K562 (cell line): ENCODE measurements at regions not wholly inside any gene's neighbourhood (a gene's known extent, or its start where the extent isn't known, plus 50 kb on each side); places are given as distances from the start of the nearest gene placed in this dataset.

ENCODE experiments used
- ATAC-seq: fragments of 200-7000 bp; cut with Tn5 transposase; 3 replicates; pipeline ENCODE4 v1.9.1; 2020; ENCODE audit warnings: moderate library complexity
- BruUV-seq: library from RNA; stranded (reverse); fragments of 400-500 nt; replicated peaks from 2 replicates; lab custom pipeline; 2021; lab: Mats Ljungman, UMichigan
- CTCF ChIA-PET: fragments of 300-600 bp; formaldehyde crosslinking; extraction: SDS; loops from one replicate; lab custom pipeline; 2021; ENCODE audit warnings: low intra/inter-chr PET ratio; lab: Yijun Ruan, JAX
- POLR2A ChIA-PET: fragments of 300-600, 350-650 bp; sonication (Branson Sonifier 250); formaldehyde crosslinking; extraction: SDS; loops from one replicate; lab custom pipeline; 2021; ENCODE audit warnings: antibody characterized with exemption, inconsistent platforms; lab: Yijun Ruan, JAX
- DNase-seq, 4 experiments: peaks; one replicate each; pipeline versions ENCODE4 v3.0.0 to v3.0.0-alpha.2; 2011 to 2018; ENCODE audit warnings: low spot score in 3 of 4, mixed read lengths in 3 of 4; ENCODE audit errors: extremely low read depth in 1 of 4
- FAIRE-seq: peaks from 2 replicates; lab custom pipeline; 2011; peaks lifted over from hg19 to GRCh38; lab: Jason Lieb, UNC
- H2AFZ ChIP-seq: 2 replicates; pipeline ENCODE4 v1.6.0; 2011; ENCODE audit warnings: low read depth, low read length, control low read depth, inconsistent platforms
- H3K27ac ChIP-seq: fragments of 200-600 bp; 3 replicates; pipeline ENCODE4 v1.8.0; 2011; ENCODE audit warnings: low read depth, mild to moderate bottlenecking, control low read depth, inconsistent platforms, low read length, moderate library complexity, mixed read lengths; ENCODE audit errors: extremely low read depth
- H3K27me3 ChIP-seq, 2 experiments: fragments of 300-600 bp in 1 of 2; 2 replicates in 1 of 2; 3 replicates in 1 of 2; pipeline versions ENCODE4 v1.6.0 to v1.8.0; 2011; ENCODE audit warnings: inconsistent platforms in 2 of 2, low read length in 2 of 2, mild to moderate bottlenecking in 1 of 2, mixed read lengths in 1 of 2, moderate library complexity in 1 of 2; ENCODE audit not compliant: control insufficient read depth in 2 of 2, insufficient read depth in 2 of 2
- H3K36me3 ChIP-seq: fragments of 300-600 bp; 3 replicates; pipeline ENCODE4 v1.8.0; 2011; ENCODE audit warnings: mild to moderate bottlenecking, low read length, inconsistent platforms; ENCODE audit not compliant: control insufficient read depth, insufficient read depth
- H3K4me1 ChIP-seq, 2 experiments: fragments of 200-600 bp in 1 of 2; replicated peaks in 1 of 2; 2 replicates in 1 of 2; 3 replicates in 1 of 2; pipeline versions ENCODE4 v1.5.1 to v1.8.0; 2011; ENCODE audit warnings: inconsistent platforms in 2 of 2, low read length in 2 of 2, mild to moderate bottlenecking in 1 of 2, mixed read lengths in 1 of 2, moderate library complexity in 1 of 2; ENCODE audit not compliant: control insufficient read depth in 2 of 2, insufficient read depth in 2 of 2
- H3K4me2 ChIP-seq: 2 replicates; pipeline ENCODE4 v1.6.1; 2011; ENCODE audit warnings: low read length, control low read depth, inconsistent platforms, mixed read lengths; ENCODE audit not compliant: insufficient read depth
- H3K4me3 ChIP-seq: fragments of 200-600 bp; sonication (generic), shearing (Covaris generic); 2 replicates; pipeline ENCODE4 v1.5.1; 2016; ENCODE audit warnings: control low read depth, inconsistent platforms
- H3K79me2 ChIP-seq: fragments of 200-600 bp; 3 replicates; pipeline ENCODE4 v1.8.0; 2011; ENCODE audit warnings: low read length, inconsistent platforms; ENCODE audit not compliant: control insufficient read depth, insufficient read depth
- H3K9ac ChIP-seq, 2 experiments: 2 replicates each; pipeline versions ENCODE4 v1.6.0 to v1.6.1; 2011; ENCODE audit warnings: low read depth in 2 of 2, low read length in 2 of 2, control low read depth in 1 of 2, inconsistent platforms in 1 of 2, mild to moderate bottlenecking in 1 of 2, mixed read lengths in 1 of 2; ENCODE audit not compliant: insufficient read depth in 1 of 2
- H3K9me1 ChIP-seq: one replicate; pipeline ENCODE4 v1.6.0; 2011; ENCODE audit warnings: inconsistent platforms, mild to moderate bottlenecking, low read length, moderate library complexity; ENCODE audit not compliant: control insufficient read depth, insufficient read depth
- H3K9me3 ChIP-seq: replicated peaks from 2 replicates; pipeline ENCODE4 v1.5.1; 2011; ENCODE audit warnings: low read depth, low read length, inconsistent platforms; ENCODE audit not compliant: control insufficient read depth, insufficient read depth
- H4K20me1 ChIP-seq: replicated peaks from 2 replicates; pipeline ENCODE4 v1.6.1; 2011; ENCODE audit warnings: low read length, inconsistent platforms, mixed read lengths; ENCODE audit not compliant: control insufficient read depth, insufficient read depth
- ARHGAP35 ChIP-seq: fragments of 450-650 bp; IDR thresholded peaks from 2 replicates; pipeline ENCODE4 v1.6.1; 2018; ENCODE audit not compliant: partially characterized antibody
- ARID2 ChIP-seq: fragments of 450-650 bp; IDR thresholded peaks from 2 replicates; pipeline ENCODE4 v1.6.1; 2017; ENCODE audit warnings: antibody characterized with exemption, mild to moderate bottlenecking
- CHD7 ChIP-seq: fragments of 200-600 bp; sonication (generic); IDR thresholded peaks from one replicate; pipeline ENCODE4 v1.6.1; 2012; ENCODE audit warnings: mild to moderate bottlenecking, low read depth, low read length, inconsistent platforms
- KAT8 ChIP-seq: fragments of 450-650 bp; IDR thresholded peaks from 2 replicates; pipeline ENCODE4 v1.6.1; 2016; ENCODE audit warnings: low read depth, mild to moderate bottlenecking
- L3MBTL2 ChIP-seq: fragments of 450-650 bp; IDR thresholded peaks from 2 replicates; pipeline ENCODE4 v1.6.1; 2016; ENCODE audit warnings: mild to moderate bottlenecking, moderate library complexity
- NFIC ChIP-seq: fragments of 450-650 bp; IDR thresholded peaks from 2 replicates; pipeline ENCODE4 v1.6.1; 2017; ENCODE audit warnings: mild to moderate bottlenecking, inconsistent platforms
- PHB ChIP-seq: fragments of 250-450 bp; sonication (Bioruptor Pico); IDR thresholded peaks from 2 replicates; pipeline ENCODE4 v1.5.0; 2021
- RNF219 ChIP-seq: fragments of 250-450 bp; sonication (Bioruptor Pico); IDR thresholded peaks from 2 replicates; pipeline ENCODE4 v1.5.0; 2022; ENCODE audit warnings: mild to moderate bottlenecking
- SMARCA5 ChIP-seq: fragments of 450-650 bp; IDR thresholded peaks from 2 replicates; pipeline ENCODE4 v1.6.1; 2016
- SRSF1 ChIP-seq: fragments of 200-400 bp; formaldehyde crosslinking; IDR thresholded peaks from 2 replicates; pipeline ENCODE4 v1.6.1; 2017; ENCODE audit warnings: mild to moderate bottlenecking, low read depth, low read length, moderate library complexity
- WHSC1 ChIP-seq: IDR thresholded peaks from one replicate; pipeline ENCODE4 v1.6.1; 2012; ENCODE audit warnings: low read length, control low read depth, inconsistent platforms
- WGBS: fragments of 100-300 bp; shearing (Covaris generic); methylation state at CpG from one replicate; pipeline ENCODE4 v1.1.6; 2016; ENCODE audit warnings: low coverage, mixed read lengths; ENCODE audit not compliant: insufficient coverage; ENCODE audit errors: missing lambda C conversion rate; 5-methylcytosine and 5-hydroxymethylcytosine counted together
- in situ Hi-C: fragments of 300-500 bp; cut with MboI; formaldehyde crosslinking; loops from 4 replicates; pipeline ENCODE4 v1.15.0; 2018; ENCODE audit warnings: inconsistent platforms, mixed read lengths
- intact Hi-C: fragments of 100-400 bp; cut with micrococcal nuclease; formaldehyde crosslinking; loops from 2 replicates; pipeline ENCODE4 v1.14.2; 2022

- TF ChIP-seq RNF219 (no peak), PHB (CRISPR knock-in tag) (no peak), KAT8 (no peak), ARHGAP35 (no peak)
Observed at GRCh38 chr1:82934074-82934473, 1064.9 kb downstream of the TTLL7 start (continued).

DNA sequence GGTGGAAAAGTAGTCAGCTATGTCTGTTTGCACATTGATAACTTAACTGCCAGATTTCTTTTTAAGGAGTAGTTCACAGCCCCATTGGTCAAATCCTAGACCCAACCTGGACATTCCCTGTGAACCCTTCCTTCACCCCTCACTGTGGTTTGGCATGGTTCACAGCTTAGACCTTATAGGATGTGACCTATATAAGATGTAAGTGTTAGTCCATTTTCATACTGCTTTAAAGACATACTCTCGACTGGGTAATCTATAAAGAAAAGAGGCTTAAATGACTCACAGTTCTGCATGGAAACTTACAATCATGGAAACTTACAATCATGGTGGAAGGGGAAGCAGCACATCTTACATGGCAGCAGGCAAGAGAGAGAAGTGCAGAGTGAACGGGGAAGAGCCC, 1066.2 kb downstream of the TTLL7 start:
- intact Hi-C loops (no loop called here), in situ Hi-C loops (no loop called here)
- POLR2A ChIA-PET, result no interaction called here
- no peaks in the 10 kb centered on the region for H4K20me1 ChIP-seq
- CTCF ChIA-PET, result no interaction called here
- no peak overlapping the region for H3K4me3 ChIP-seq
- 0% methylated on average over 2 of the region's 2 CpGs for WGBS
- H2AFZ ChIP-seq, result no peak overlapping the region
- no peak overlapping the region for H3K9ac ChIP-seq
- no peaks in the 10 kb centered on the region for H3K4me1 ChIP-seq
- no peaks in the 10 kb centered on the region; the same call in 1 of the 2 replicates for H3K9me3 ChIP-seq
- no peak for DNase-seq
- no peak for FAIRE-seq
- no peak overlapping the region for H3K4me2 ChIP-seq
- H3K79me2 ChIP-seq, result no peaks in the 10 kb centered on the region
- no peak overlapping the region for H3K27ac ChIP-seq
- BruUV-seq, result no TSS peak
- no peaks in the 10 kb centered on the region for H3K36me3 ChIP-seq
- no peak for ATAC-seq
- no peaks in the 10 kb centered on the region for H3K9me1 ChIP-seq
- no peaks in the 10 kb centered on the region for H3K27me3 ChIP-seq
- TF ChIP-seq L3MBTL2, result no peak
- TF ChIP-seq WHSC1, result no peak
- TF ChIP-seq SRSF1, result no peak
- TF ChIP-seq NFIC, result no peak
- no peak for TF ChIP-seq SMARCA5
- no peak for TF ChIP-seq CHD7
- TF ChIP-seq ARID2, result no peak
